MCF 10A (cell line): ENCODE measurements at regions not wholly inside any gene's neighbourhood (a gene's known extent, or its start where the extent isn't known, plus 50 kb on each side); places are given as distances from the start of the nearest gene placed in this dataset.

ENCODE experiments used
- BruUV-seq: library from RNA; stranded (reverse); fragments of 400-500 nt; replicated peaks from 2 replicates; lab custom pipeline; 2021; lab: Mats Ljungman, UMichigan
- CTCF ChIA-PET: fragments of 300-600 bp; sonication (Branson Sonifier 250); formaldehyde crosslinking; extraction: SDS; loops from one replicate; lab custom pipeline; 2021; ENCODE audit warnings: antibody characterized with exemption, inconsistent platforms; lab: Yijun Ruan, JAX
- POLR2A ChIA-PET: fragments of 300-600, 350-650 bp; sonication (Branson Sonifier 250); formaldehyde crosslinking; extraction: SDS; loops from one replicate; lab custom pipeline; 2020; ENCODE audit warnings: antibody characterized with exemption, inconsistent platforms; lab: Yijun Ruan, JAX
- DNase-seq: peaks from one replicate; pipeline ENCODE4 v3.0.0-alpha.2; 2018; ENCODE audit not compliant: unreplicated experiment
- H3K27ac Mint-ChIP-seq: one replicate; pipeline ENCODE4 v1.8.0; 2022; ENCODE audit warnings: mild to moderate bottlenecking, low read depth, mixed read lengths; ENCODE audit not compliant: unreplicated experiment
- H3K27me3 Mint-ChIP-seq: one replicate; pipeline ENCODE4 v1.8.0; 2022; ENCODE audit warnings: mixed read lengths; ENCODE audit not compliant: insufficient read depth, unreplicated experiment
- H3K36me3 Mint-ChIP-seq: one replicate; pipeline ENCODE4 v1.8.0; 2022; ENCODE audit warnings: mild to moderate bottlenecking, moderate library complexity, mixed read lengths; ENCODE audit not compliant: insufficient read depth, unreplicated experiment
- H3K4me1 Mint-ChIP-seq: one replicate; pipeline ENCODE4 v1.8.0; 2022; ENCODE audit warnings: mixed read lengths; ENCODE audit not compliant: insufficient read depth, unreplicated experiment
- H3K4me3 Mint-ChIP-seq: one replicate; pipeline ENCODE4 v1.8.0; 2022; ENCODE audit warnings: mild to moderate bottlenecking, moderate library complexity, mixed read lengths; ENCODE audit not compliant: unreplicated experiment
- H3K9me3 Mint-ChIP-seq: one replicate; pipeline ENCODE4 v1.8.0; 2022; ENCODE audit warnings: mixed read lengths; ENCODE audit not compliant: unreplicated experiment
- intact Hi-C: fragments of 100-400 bp; cut with micrococcal nuclease; formaldehyde crosslinking; loops from 2 replicates; pipeline ENCODE4 v1.14.1; 2022
- TF ChIP-seq, protein P1 (sequence below): fragments of 200-600 bp; IDR thresholded peaks from one replicate; pipeline ENCODE4 v1.8.0; 2022; ENCODE audit warnings: antibody characterized with exemption, mild to moderate bottlenecking; ENCODE audit not compliant: unreplicated experiment

DNA sequence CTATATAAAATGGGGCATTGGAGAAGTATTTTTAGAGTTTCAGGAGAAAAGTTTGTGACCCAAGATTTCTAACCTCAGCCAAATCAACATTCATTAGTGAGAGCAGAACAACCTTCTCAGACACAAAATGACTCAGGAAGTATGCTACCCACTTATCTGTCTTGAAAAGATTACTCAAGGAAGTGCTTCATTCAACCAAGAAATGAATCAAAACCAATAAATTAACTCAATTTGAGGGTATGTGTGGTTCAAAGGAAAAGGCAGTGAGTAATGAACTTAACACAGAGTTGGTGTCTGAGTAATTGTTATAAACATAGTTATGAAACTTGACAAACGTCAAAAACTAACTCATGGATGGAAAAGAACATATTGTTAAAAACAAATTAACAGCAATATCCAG lies 227.6 kb downstream of the HAO1 start:
- TF ChIP-seq, protein P1, sequence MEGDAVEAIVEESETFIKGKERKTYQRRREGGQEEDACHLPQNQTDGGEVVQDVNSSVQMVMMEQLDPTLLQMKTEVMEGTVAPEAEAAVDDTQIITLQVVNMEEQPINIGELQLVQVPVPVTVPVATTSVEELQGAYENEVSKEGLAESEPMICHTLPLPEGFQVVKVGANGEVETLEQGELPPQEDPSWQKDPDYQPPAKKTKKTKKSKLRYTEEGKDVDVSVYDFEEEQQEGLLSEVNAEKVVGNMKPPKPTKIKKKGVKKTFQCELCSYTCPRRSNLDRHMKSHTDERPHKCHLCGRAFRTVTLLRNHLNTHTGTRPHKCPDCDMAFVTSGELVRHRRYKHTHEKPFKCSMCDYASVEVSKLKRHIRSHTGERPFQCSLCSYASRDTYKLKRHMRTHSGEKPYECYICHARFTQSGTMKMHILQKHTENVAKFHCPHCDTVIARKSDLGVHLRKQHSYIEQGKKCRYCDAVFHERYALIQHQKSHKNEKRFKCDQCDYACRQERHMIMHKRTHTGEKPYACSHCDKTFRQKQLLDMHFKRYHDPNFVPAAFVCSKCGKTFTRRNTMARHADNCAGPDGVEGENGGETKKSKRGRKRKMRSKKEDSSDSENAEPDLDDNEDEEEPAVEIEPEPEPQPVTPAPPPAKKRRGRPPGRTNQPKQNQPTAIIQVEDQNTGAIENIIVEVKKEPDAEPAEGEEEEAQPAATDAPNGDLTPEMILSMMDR: no peak
- BruUV-seq: no TSS peak
- no peak overlapping the region for H3K4me3 Mint-ChIP-seq
- H3K36me3 Mint-ChIP-seq: no peaks in the 10 kb centered on the region
- no peaks in the 10 kb centered on the region for H3K27me3 Mint-ChIP-seq
- intact Hi-C loops: no loop called here
- H3K27ac Mint-ChIP-seq: no peak overlapping the region
- ChIA-PET POLR2A (no interaction called here), CTCF (no interaction called here)
- no peaks in the 10 kb centered on the region for H3K4me1 Mint-ChIP-seq
- DNase-seq: no peak
- no peaks in the 10 kb centered on the region for H3K9me3 Mint-ChIP-seq

- no TSS peak for BruUV-seq
- ChIA-PET POLR2A (interaction anchor here (1.3 kb wide), 1 partner anchor 11 kb away, joined by 5 read pairs; no protein-coding TSS in a partner anchor), CTCF (no interaction called here)
- TF ChIP-seq, protein P1: no peak
- Mint-ChIP-seq H3K4me1 (no peaks in the 10 kb centered on the region), H3K27me3 (no peaks in the 10 kb centered on the region), H3K27ac (no peak overlapping the region), H3K36me3 (no peaks in the 10 kb centered on the region), H3K4me3 (no peak overlapping the region), H3K9me3 (no peaks in the 10 kb centered on the region)
- no peak for DNase-seq
- intact Hi-C loops: no loop called here
Observed at GRCh38 chr20:7714549-7714948, 225.7 kb downstream of the HAO1 start.

GRCh38 chr20:7716286-7716972 lies 223.8 kb downstream of the HAO1 start:
- TF ChIP-seq, protein P1: no peak
- no peak overlapping the region for H3K4me3 Mint-ChIP-seq
- H3K9me3 Mint-ChIP-seq: no peaks in the 10 kb centered on the region
- BruUV-seq: no TSS peak
- H3K27me3 Mint-ChIP-seq: no peaks in the 10 kb centered on the region
- intact Hi-C loops: no loop called here
- no peak overlapping the region for H3K27ac Mint-ChIP-seq
- H3K4me1 Mint-ChIP-seq: no peaks in the 10 kb centered on the region
- CTCF ChIA-PET: interaction anchor here (0.6 kb wide), 1 partner anchor 895 kb away, joined by 3 read pairs; no protein-coding TSS in a partner anchor
- POLR2A ChIA-PET: no interaction called here
- no peaks in the 10 kb centered on the region for H3K36me3 Mint-ChIP-seq
- no peak for DNase-seq

DNA sequence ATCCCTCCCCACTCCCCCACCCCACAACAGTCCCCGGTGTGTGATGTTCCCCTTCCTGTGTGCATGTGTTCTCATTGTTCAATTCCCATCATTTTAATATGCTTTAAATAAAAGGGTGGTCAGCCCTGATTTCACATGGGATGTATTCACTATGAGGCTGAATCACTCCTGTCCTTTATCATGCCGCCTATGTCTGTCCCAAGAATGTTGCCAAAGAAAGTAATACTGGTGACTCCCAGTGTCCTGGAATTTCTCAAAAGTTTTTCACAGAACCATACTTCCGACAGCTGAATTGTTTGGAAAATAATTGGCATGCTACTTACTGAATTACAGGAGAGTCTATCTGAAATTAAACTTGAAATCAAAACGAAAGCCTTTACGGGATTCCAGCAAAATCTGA lies 217.7 kb downstream of the HAO1 start:
- Mint-ChIP-seq H3K36me3 (no peaks in the 10 kb centered on the region), H3K9me3 (no peaks in the 10 kb centered on the region), H3K4me1 (no peaks in the 10 kb centered on the region), H3K27ac (no peak overlapping the region), H3K4me3 (no peak overlapping the region), H3K27me3 (no peaks in the 10 kb centered on the region)
- DNase-seq: peak; percentile 43
- ChIA-PET CTCF (no interaction called here), POLR2A (no interaction called here)
- no TSS peak for BruUV-seq
- intact Hi-C loops: no loop called here
- TF ChIP-seq, protein P1: no peak
